ENCODE measurements at regions not wholly inside any gene's neighbourhood (a gene's known extent, or its start where the extent isn't known, plus 50 kb on each side); places are given as distances from the start of the nearest gene placed in this dataset.

GRCh38 chr1:112237983-112238545 lies 157.9 kb upstream of the CTTNBP2NL start:
- Histone ChIP-seq H2BK120ac (ENCODE audit: low read depth, low read length) (no peak overlapping the region), H2BK20ac (ENCODE audit: low read depth, low read length) (no peak overlapping the region), H2BK5ac (ENCODE audit: low read depth, low read length, poor library complexity, severe bottlenecking) (no peak overlapping the region), H2BK15ac (ENCODE audit: low read depth, low read length) (no peak overlapping the region), H3K18ac (ENCODE audit: low read depth, low read length) (no peak overlapping the region), H3K36me3 (ENCODE audit: control insufficient read depth, insufficient read depth, low read length) (no peaks in the 10 kb centered on the region), H3K23ac (ENCODE audit: low read depth, low read length) (no peak overlapping the region), H2AFZ (replicated peaks; ENCODE audit: low read length, poor library complexity) (no peak overlapping the region), H3K4ac (ENCODE audit: low read depth, low read length) (no peak overlapping the region), H3K9me1 (ENCODE audit: insufficient read depth, low read length) (no peaks in the 10 kb centered on the region), H2AK9ac (replicated peaks; ENCODE audit: low read depth, low read length, poor library complexity) (no peak overlapping the region), H4K91ac (ENCODE audit: insufficient read depth, low read depth, low read length) (no peak overlapping the region), H4K20me1 (ENCODE audit: insufficient read depth, low read length) (no peaks in the 10 kb centered on the region), H3K4me2 (ENCODE audit: low read depth, low read length) (no peak overlapping the region), H3K27ac (ENCODE audit: insufficient read depth, low read length) (no peak overlapping the region), H4K5ac (ENCODE audit: low read depth, low read length) (no peak overlapping the region), H3K9me3 (ENCODE audit: control insufficient read depth, insufficient read depth, low read length) (no peaks in the 10 kb centered on the region), H3K27me3 (ENCODE audit: control insufficient read depth, insufficient read depth, low read length) (peaks cover 2% of the 10 kb centered on the region; the same call in 1 of the 2 replicates), H4K8ac (ENCODE audit: low read depth in 2 of 2, low read length in 2 of 2) (no peak overlapping the region), H3K56ac (ENCODE audit: extremely low read depth, insufficient read depth, low read length) (no peak overlapping the region), H3K4me3 (ENCODE audit: insufficient read depth, low read depth, low read length) (no peak overlapping the region), H3K79me1 (ENCODE audit: low read depth in 1 of 2, low read length in 2 of 2) (no peaks in the 10 kb centered on the region), H3K14ac (replicated peaks; ENCODE audit: low read depth, low read length) (no peak overlapping the region), H3K9ac (ENCODE audit: low read depth, low read length) (no peak overlapping the region), H3K4me1 (ENCODE audit: control insufficient read depth, insufficient read depth, low read length) (no peaks in the 10 kb centered on the region), H2AK5ac (ENCODE audit: low read depth, low read length) (no peak overlapping the region)
- 40% methylated on average over 1 of the region's 2 CpGs; no CpG with 5 or more reads in 1 of the 2 experiments for WGBS, 2 experiments (ENCODE audit: extremely low coverage in 2 of 2, insufficient read length in 1 of 2)
- ATAC-seq (ENCODE audit: low read depth) (no peak), DNase-seq (no peak)
- in situ Hi-C loops (cut with MboI; ENCODE audit: low sequenced_read_pairs) (no loop called here), dilution Hi-C loops (cut with HindIII; ENCODE audit: low sequenced_read_pairs, unreplicated experiment) (no loop called here), intact Hi-C loops (cut with micrococcal nuclease) (no loop called here)
- BruUV-seq (replicated peaks): no TSS peak
- CTCF ChIA-PET: no interaction called here
- TF ChIP-seq MAZ (IDR thresholded peaks at IDR 0.05; ENCODE audit: borderline replicate concordance, low read depth, low read length) (no peak), USF2 (IDR thresholded peaks at IDR 0.05; ENCODE audit: low read depth, low read length) (no peak), NFE2L2 (IDR thresholded peaks at IDR 0.05; ENCODE audit: low read depth, low read length) (no peak), CEBPB (IDR thresholded peaks at IDR 0.05; ENCODE audit: low read depth, low read length) (no peak)
- POLR2A ChIA-PET (ENCODE audit: unreplicated experiment): no interaction called here
